ENCODE measurements at regions not wholly inside any gene's neighbourhood (a gene's known extent, or its start where the extent isn't known, plus 50 kb on each side); places are given as distances from the start of the nearest gene placed in this dataset.

- DNase-seq (ENCODE audit: low spot score), result no peak
These were observed 157.6 kb upstream of the NDUFV2 start for GRCh38 chr18:8944871-8945245.

- no peak for DNase-seq (ENCODE audit: low spot score)
These were observed 157.0 kb upstream of the NDUFV2 start for GRCh38 chr18:8945514-8945913.

DNA sequence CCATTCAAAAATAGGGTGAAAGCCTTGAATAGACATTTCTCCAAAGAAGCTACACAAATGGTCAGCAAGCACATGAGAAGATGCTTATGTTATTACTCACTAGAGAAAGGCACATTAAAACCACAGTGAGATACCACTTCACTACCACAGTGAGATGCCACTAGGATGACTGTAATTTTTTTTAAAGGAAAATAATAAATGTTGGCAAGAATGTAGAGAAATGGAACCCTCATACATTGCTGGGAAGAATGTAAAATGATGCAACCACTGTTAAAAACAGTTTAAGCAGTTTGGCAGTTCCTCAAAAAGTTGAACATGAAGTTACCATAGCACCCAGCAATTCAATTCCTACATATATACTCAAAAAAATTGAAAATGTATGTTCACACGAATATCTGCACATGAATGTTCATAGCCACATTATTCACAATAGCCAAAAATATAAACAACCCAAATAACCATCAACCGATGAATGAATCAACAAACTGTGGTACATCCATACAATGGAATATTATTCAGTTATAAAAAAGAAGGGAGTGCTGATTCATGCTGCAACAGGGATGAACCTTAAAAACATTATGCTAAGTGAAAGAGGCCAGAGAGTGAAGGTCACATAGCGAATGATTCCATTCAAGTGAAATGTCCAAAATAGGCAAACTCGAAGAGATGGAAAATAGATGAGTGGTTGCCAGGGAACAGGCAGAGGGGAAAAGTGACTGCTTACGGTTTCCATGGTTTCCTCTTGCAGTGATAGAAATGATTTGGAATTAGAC, 156.2 kb upstream of the NDUFV2 start:
- DNase-seq (ENCODE audit: low spot score), result peak; percentile 70

GRCh38 chr18:8947566-8947965, 154.9 kb upstream of the NDUFV2 start:
- no peak for DNase-seq (ENCODE audit: low spot score)

DNA sequence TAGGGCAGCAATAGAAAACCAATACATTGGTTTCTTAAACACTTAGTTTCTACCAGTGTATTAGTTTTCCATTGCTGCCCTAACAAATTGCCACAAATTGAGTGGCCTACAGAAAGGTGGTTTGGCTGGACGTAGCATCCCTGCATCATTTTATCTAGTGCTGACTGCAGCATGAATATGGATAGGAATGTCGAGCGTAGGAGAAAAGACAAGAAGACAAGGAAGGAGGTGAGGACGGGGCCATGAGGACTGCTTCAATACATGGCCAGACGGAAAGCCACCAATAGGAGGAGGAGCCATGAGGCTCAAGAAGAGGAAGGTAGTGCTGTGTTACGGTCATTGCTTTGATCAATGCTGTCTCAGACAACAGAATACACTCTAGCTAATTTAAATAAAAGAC, 154.5 kb upstream of the NDUFV2 start:
- no peak for DNase-seq (ENCODE audit: low spot score)

GRCh38 chr18:8948471-8949149, 153.9 kb upstream of the NDUFV2 start:
- peak; percentile 80 for DNase-seq (ENCODE audit: low spot score)

GRCh38 chr18:8949206-8949605, 153.3 kb upstream of the NDUFV2 start:
- peak; percentile 46 for DNase-seq (ENCODE audit: low spot score)

DNA sequence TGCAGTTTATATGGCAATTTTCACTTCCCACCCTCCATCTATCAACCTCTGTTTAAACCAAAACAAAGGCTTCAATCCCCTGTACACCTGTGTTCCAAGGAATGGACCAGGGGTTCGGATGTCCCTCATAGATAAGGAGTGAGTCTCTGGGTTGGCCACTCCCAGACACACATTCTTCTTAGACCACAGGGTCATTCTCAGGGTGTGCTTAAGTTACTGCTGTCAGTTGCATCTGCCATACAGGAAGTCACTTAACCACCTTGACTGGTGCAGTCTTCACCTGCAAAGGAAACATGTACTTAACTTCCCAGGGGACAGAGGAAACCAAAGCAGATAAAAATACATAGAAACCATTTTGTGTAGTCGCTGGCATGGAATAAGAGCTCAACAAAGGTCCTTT, 151.0 kb upstream of the NDUFV2 start:
- no peak for DNase-seq (ENCODE audit: low spot score)

GRCh38 chr18:8952174-8952573, 150.3 kb upstream of the NDUFV2 start:
- no peak for DNase-seq (ENCODE audit: low spot score)

DNA sequence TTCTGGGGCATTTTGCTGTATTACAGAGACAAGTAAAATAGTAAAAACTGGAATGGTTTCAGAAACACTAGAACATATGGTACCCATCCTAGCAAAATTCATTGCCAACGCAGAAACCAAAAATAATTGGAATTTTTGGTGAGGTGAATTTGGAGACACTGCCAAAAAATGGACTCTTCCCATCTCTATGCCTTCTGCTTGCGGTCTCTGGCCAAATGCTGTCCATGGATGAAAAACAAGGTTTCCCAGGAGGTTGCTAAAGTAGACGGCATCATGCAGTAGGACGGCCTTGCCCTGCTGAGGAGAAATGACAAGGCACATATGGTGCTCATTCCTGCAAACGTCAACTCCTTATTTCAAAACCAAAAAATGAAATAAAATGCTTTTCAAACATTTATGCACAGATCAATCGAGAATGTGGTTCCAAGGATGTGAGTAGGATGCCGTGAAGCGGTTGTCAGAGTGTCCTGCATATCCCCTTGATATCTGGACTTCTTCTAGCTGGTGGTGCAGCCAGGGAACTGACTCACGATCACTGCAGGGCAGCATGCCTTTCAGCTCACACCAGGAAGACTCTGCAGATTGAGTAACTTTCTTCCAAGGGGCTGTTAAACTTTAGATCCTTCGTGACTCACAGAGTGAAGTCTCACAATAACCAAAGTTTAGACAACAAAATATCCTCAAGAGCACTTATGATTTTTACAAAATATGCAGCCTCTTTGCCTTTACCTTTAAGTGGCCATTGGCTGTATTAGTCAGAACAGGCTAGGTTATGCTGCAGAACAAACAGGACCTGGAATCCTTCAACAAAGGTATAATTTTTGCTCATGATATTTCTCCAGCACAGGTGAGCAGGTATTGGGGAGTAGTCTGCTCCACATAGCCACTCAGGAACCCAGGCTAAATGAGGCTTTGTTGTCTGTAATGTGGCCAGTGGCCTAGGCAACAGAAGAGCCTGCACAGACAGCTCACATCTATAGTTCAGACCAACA, 149.4 kb upstream of the NDUFV2 start:
- peak; percentile 73 for DNase-seq (ENCODE audit: low spot score)

DNA sequence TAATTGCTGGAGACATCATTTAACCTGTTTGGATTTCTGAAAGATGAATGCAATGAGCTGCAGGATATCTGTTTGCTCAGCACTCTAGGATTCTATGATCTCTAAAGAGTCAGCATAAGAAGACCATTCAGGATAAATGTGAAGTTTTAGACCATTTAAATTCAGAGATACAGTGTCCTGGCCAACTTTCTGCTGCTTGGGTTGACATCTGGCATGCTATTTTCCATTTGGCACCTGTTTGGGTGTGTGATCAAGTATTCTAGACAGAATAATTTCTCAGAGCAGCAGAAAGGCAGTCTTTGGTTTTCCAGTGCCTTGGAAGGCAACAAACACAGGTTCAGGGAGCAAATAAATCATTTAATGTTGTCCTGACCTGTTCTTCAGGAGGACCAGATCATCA, 144.8 kb upstream of the NDUFV2 start:
- no peak for DNase-seq (ENCODE audit: low spot score)

- DNase-seq (ENCODE audit: low spot score), result no peak
These were observed 143.8 kb upstream of the NDUFV2 start for GRCh38 chr18:8958660-8959059.

GRCh38 chr18:8959551-8960135, 142.9 kb upstream of the NDUFV2 start:
- DNase-seq (ENCODE audit: low spot score), result no peak

GRCh38 chr18:8960740-8961657, 141.5 kb upstream of the NDUFV2 start:
- peak; percentile 65 for DNase-seq (ENCODE audit: low spot score)

DNA sequence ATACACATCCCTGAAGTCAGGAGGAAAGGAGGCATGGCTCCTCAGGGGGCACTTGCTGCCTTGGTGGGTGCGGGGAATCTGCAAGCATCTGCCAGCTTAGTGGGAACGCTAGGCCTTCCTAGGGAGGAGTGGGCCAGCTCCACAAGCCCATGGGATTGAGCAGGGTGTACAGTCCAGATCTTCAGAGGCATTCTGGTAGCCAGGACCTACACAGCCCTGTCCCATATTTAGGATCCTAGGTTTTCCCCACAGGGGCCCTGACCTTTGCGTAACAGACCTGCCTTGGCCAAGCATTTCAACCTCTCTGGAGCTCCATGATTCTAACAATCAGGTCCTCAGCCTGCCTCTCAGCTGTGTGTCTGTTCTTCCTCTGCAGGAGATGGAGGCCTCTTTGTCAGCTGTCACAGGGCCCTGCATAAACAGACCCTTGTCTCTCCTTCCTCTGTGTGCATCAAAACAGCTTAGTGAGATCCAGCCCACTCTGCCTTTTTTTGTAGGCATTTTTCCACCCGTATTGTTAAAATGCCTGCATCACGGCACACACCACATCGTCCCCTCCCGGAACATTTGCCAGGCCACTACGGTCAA, 140.2 kb upstream of the NDUFV2 start:
- DNase-seq (ENCODE audit: low spot score), result no peak

DNA sequence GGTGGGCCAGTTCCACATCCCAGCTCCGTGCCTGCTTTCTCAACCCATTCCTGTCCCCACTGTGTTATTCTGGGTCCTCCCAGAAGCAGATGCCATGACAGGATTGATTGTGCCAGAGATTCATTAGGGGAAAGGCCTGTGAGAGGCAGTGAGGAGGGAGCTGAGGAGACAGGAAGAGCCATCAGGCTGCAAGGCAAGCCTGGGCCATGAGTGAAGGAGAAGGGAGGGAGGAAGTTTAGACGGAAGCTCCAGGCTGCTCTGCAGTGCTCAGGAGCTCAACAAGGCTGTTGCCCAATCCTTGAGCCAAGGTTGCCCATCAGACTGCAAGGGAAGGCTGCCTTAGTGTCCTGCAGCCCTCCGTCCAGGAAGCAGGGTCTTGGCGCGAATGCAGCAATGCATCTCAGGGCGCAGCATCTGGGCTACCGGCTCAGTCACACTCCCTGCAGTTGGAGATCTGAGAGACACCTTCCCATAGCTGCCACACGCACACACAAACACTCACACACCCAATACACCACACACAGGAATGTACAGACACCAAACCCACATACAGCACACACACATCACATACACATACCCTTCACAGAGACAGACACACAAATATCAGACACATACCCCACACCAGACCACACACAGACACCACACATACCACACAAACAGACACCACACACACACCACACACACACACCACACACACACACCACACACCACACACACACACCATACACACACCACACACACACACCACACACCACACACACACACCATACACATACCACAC, 139.5 kb upstream of the NDUFV2 start:
- no peak for DNase-seq (ENCODE audit: low spot score)

- no peak for DNase-seq (ENCODE audit: low spot score)
These were observed 138.6 kb upstream of the NDUFV2 start for GRCh38 chr18:8963876-8964275.

GRCh38 chr18:8965398-8965797, 137.1 kb upstream of the NDUFV2 start:
- no peak for DNase-seq (ENCODE audit: low spot score)

- no peak for DNase-seq (ENCODE audit: low spot score)
These were observed 135.7 kb upstream of the NDUFV2 start for GRCh38 chr18:8966821-8967220.

- no peak for DNase-seq (ENCODE audit: low spot score)
These were observed 134.9 kb upstream of the NDUFV2 start for GRCh38 chr18:8967573-8967972.
